HL-60 (cell line): ENCODE measurements at regions not wholly inside any gene's neighbourhood (a gene's known extent, or its start where the extent isn't known, plus 50 kb on each side); places are given as distances from the start of the nearest gene placed in this dataset.

Source experiments
- DNase-seq, 2 experiments: peaks; one replicate each; pipeline ENCODE4 v3.0.0-alpha.2; 2010 to 2020; ENCODE audit warnings: low read depth in 1 of 2, low spot score in 1 of 2
- H3K27ac ChIP-seq: fragments of 250-450 bp; sonication (Bioruptor Pico); replicated peaks from 2 replicates; pipeline ENCODE4 v1.5.1; 2020; ENCODE audit warnings: mild to moderate bottlenecking, moderate library complexity
- H3K27me3 ChIP-seq: fragments of 250-450 bp; sonication (Bioruptor Pico); 2 replicates; pipeline ENCODE4 v1.5.1; 2021; ENCODE audit warnings: mild to moderate bottlenecking, moderate library complexity; ENCODE audit not compliant: insufficient read depth, poor library complexity, severe bottlenecking
- H3K4me3 ChIP-seq: replicated peaks from 2 replicates; pipeline ENCODE4 v1.5.1; 2011; ENCODE audit warnings: mild to moderate bottlenecking, control low read depth, low read length; ENCODE audit not compliant: insufficient read depth
- GABPA ChIP-seq: IDR thresholded peaks from 2 replicates; pipeline ENCODE4 v1.6.1; 2012; ENCODE audit warnings: low read depth
- POLR2AphosphoS5 ChIP-seq: IDR thresholded peaks from 2 replicates; pipeline ENCODE4 v1.6.1; 2012; ENCODE audit warnings: low read depth
- SPI1 ChIP-seq: IDR thresholded peaks from 2 replicates; pipeline ENCODE4 v1.6.1; 2012; ENCODE audit warnings: low read depth, mild to moderate bottlenecking, borderline replicate concordance
- TF ChIP-seq, protein P1 (sequence below): IDR thresholded peaks from 2 replicates; pipeline ENCODE4 v1.6.1; 2012; ENCODE audit warnings: low read depth; ENCODE audit not compliant: insufficient replicate concordance
- TF ChIP-seq, protein P2 (sequence below): IDR thresholded peaks from one replicate; pipeline ENCODE4 v1.5.1; 2011; ENCODE audit warnings: low read length, control low read depth, inconsistent platforms; ENCODE audit not compliant: insufficient read depth

- Histone ChIP-seq H3K4me3 (no peak overlapping the region), H3K27me3 (no peaks in the 10 kb centered on the region), H3K27ac (no peak overlapping the region)
- DNase-seq, result no peak
- TF ChIP-seq, protein P1, sequence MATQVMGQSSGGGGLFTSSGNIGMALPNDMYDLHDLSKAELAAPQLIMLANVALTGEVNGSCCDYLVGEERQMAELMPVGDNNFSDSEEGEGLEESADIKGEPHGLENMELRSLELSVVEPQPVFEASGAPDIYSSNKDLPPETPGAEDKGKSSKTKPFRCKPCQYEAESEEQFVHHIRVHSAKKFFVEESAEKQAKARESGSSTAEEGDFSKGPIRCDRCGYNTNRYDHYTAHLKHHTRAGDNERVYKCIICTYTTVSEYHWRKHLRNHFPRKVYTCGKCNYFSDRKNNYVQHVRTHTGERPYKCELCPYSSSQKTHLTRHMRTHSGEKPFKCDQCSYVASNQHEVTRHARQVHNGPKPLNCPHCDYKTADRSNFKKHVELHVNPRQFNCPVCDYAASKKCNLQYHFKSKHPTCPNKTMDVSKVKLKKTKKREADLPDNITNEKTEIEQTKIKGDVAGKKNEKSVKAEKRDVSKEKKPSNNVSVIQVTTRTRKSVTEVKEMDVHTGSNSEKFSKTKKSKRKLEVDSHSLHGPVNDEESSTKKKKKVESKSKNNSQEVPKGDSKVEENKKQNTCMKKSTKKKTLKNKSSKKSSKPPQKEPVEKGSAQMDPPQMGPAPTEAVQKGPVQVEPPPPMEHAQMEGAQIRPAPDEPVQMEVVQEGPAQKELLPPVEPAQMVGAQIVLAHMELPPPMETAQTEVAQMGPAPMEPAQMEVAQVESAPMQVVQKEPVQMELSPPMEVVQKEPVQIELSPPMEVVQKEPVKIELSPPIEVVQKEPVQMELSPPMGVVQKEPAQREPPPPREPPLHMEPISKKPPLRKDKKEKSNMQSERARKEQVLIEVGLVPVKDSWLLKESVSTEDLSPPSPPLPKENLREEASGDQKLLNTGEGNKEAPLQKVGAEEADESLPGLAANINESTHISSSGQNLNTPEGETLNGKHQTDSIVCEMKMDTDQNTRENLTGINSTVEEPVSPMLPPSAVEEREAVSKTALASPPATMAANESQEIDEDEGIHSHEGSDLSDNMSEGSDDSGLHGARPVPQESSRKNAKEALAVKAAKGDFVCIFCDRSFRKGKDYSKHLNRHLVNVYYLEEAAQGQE, result no peak
Measured at GRCh38 chr12:30064906-30065305, 281.2 kb upstream of the TMTC1 start.

GRCh38 chr12:30063435-30063945 lies 279.7 kb upstream of the TMTC1 start:
- no peak overlapping the region for H3K27ac ChIP-seq
- TF ChIP-seq GABPA (no peak), SPI1 (no peak), POLR2AphosphoS5 (no peak)
- TF ChIP-seq, protein P2, sequence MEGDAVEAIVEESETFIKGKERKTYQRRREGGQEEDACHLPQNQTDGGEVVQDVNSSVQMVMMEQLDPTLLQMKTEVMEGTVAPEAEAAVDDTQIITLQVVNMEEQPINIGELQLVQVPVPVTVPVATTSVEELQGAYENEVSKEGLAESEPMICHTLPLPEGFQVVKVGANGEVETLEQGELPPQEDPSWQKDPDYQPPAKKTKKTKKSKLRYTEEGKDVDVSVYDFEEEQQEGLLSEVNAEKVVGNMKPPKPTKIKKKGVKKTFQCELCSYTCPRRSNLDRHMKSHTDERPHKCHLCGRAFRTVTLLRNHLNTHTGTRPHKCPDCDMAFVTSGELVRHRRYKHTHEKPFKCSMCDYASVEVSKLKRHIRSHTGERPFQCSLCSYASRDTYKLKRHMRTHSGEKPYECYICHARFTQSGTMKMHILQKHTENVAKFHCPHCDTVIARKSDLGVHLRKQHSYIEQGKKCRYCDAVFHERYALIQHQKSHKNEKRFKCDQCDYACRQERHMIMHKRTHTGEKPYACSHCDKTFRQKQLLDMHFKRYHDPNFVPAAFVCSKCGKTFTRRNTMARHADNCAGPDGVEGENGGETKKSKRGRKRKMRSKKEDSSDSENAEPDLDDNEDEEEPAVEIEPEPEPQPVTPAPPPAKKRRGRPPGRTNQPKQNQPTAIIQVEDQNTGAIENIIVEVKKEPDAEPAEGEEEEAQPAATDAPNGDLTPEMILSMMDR, result no peak
- TF ChIP-seq, protein P1, result no peak
- no peak overlapping the region for H3K4me3 ChIP-seq
- DNase-seq, result no peak
- H3K27me3 ChIP-seq, result no peaks in the 10 kb centered on the region

GRCh38 chr12:30048371-30048770 lies 264.6 kb upstream of the TMTC1 start:
- DNase-seq, result no peak
- H3K27ac ChIP-seq, result no peak overlapping the region
- H3K4me3 ChIP-seq, result no peak overlapping the region
- H3K27me3 ChIP-seq, result peaks cover 3% of the 10 kb centered on the region
- TF ChIP-seq, protein P1, result no peak
- TF ChIP-seq GABPA (no peak), POLR2AphosphoS5 (no peak), SPI1 (no peak)
- TF ChIP-seq, protein P2, result no peak

DNA sequence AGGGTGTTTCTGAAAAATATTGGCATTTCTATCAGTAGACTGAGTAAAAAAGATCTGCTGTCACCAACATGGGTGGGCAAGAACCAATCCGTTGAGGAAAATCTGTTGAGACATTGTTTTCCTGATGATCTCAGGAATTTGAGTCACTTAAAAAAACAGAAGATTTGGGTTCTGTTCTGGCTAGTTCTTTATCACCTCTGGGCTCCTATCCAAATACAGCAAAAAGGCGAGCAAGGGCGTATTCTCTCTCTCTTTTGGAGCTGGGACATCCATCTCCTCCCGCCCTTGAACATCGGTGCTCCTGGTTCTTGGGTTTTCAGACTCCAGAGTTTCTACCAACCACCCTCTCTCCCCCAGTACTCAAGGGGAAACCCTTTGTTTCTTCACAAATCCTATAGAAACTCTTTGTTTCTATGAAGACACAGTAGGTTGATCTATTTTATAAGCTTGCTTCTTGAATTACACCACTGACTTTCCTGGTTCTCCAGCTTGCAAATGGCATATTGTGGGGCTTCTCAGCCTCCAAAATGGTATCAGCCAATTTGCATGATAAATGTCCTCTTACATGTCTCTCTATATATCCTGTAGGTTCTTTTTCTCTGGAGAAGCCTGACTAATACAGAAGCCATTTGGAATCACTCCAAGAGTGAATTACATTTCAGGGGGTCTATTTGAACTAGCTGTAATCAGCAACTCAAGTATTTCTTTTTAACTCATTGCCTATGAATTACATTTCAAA lies 263.9 kb upstream of the TMTC1 start:
- DNase-seq, result no peak
- no peak overlapping the region for H3K27ac ChIP-seq

More for the DNA sequence above, 263.9 kb upstream of the TMTC1 start:
- Histone ChIP-seq H3K27me3 (peaks cover 3% of the 10 kb centered on the region), H3K4me3 (no peak overlapping the region)
- TF ChIP-seq POLR2AphosphoS5, result no peak
- TF ChIP-seq, protein P1, result no peak
- no peak for TF ChIP-seq GABPA
